ENCODE measurements at regions not wholly inside any gene's neighbourhood (a gene's known extent, or its start where the extent isn't known, plus 50 kb on each side); places are given as distances from the start of the nearest gene placed in this dataset.
"Not testable (repeated sequence)": the region's sequence is repeated elsewhere in the genome, so short reads cannot be mapped to it uniquely, and the experiment has no call there.

DNA sequence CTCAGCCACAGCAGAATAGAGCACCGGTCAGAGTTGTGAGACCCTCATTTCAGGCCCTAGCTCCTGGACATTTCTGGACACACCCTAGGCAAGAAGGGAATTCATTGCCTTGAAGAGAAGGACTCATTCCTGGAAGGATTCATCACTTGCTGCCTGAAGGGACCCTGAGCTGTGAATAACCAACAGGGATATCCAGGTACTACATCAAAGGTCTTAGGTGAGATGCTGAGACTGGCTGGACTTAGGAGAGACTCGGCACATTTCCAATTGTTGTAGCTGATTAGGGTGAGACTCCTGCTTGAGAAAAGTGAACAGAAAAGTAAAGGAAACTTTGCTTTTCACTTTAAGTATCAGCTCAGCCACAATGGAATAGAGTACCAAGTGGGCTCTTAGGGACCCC, 208.1 kb upstream of the CDKN2B start:
- Histone ChIP-seq H3K4me3 (IDR thresholded peaks at IDR 0.05; ENCODE audit: insufficient read depth, low read depth, low read length) (no peak overlapping the region), H4K20me1 (ENCODE audit: insufficient read depth) (no peaks in the 10 kb centered on the region), H3K9ac (no peak overlapping the region), H2AFZ (ENCODE audit: low read depth) (no peak overlapping the region), H3K4me2 (no peak overlapping the region), H3K4me1 (ENCODE audit: low read depth, poor library complexity, severe bottlenecking) (no peaks in the 10 kb centered on the region), H3K27ac (no peak overlapping the region), H3K36me3 (ENCODE audit: insufficient read depth) (no peaks in the 10 kb centered on the region), H3K27me3 (ENCODE audit: insufficient read depth, low read depth) (no peaks in the 10 kb centered on the region), H3K79me2 (ENCODE audit: insufficient read depth, low read depth) (no peaks in the 10 kb centered on the region)
- TF ChIP-seq, protein P1, sequence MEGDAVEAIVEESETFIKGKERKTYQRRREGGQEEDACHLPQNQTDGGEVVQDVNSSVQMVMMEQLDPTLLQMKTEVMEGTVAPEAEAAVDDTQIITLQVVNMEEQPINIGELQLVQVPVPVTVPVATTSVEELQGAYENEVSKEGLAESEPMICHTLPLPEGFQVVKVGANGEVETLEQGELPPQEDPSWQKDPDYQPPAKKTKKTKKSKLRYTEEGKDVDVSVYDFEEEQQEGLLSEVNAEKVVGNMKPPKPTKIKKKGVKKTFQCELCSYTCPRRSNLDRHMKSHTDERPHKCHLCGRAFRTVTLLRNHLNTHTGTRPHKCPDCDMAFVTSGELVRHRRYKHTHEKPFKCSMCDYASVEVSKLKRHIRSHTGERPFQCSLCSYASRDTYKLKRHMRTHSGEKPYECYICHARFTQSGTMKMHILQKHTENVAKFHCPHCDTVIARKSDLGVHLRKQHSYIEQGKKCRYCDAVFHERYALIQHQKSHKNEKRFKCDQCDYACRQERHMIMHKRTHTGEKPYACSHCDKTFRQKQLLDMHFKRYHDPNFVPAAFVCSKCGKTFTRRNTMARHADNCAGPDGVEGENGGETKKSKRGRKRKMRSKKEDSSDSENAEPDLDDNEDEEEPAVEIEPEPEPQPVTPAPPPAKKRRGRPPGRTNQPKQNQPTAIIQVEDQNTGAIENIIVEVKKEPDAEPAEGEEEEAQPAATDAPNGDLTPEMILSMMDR (conservative IDR thresholded peaks at IDR 0.05; ENCODE audit: low read depth, low read length): no peak

DNA sequence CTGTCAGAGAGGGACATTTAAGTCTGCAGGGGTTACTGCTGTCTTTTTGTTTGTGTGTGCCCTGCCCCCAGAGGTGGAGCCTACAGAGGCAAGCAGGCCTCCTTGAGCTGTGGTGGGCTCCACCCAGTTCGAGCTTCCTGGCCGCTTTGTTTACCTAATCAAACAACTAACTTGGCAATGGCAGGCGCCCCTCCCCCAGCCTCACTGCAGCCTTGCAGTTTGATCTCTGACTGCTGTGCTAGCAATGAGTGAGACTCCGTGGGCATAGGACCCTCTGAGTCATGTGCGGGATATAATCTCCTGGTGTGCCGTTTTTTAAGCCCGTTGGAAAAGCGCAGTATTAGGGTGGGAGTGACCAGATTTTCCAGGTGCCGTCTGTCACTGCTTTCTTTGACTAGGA, 216.8 kb upstream of the CDKN2B start:
- not testable (repeated sequence) for H3K9ac ChIP-seq; H3K36me3 ChIP-seq (ENCODE audit: insufficient read depth)

DNA sequence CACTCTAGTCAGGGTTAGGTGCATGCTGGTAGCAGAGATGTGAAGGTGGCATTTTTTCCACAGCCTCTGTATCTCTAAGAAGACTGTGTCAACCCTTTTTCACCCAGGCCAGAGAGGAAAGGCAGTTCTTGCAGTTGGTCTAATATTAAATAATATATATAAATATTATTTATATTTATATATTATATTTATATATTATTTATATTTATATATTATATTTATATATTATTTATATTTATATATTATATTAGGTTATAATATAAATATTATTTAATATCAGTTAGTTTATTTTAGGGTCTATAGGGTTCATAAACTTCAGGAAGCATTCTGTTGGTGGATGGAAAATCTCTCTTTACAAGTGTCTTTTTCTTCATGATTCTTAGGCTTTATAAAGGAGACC, 218.6 kb upstream of the DMRTA1 start:
- Histone ChIP-seq H3K79me2 (ENCODE audit: insufficient read depth, low read depth) (no peaks in the 10 kb centered on the region), H3K27me3 (ENCODE audit: insufficient read depth, low read depth) (no peaks in the 10 kb centered on the region), H3K4me2 (no peak overlapping the region), H3K4me3 (IDR thresholded peaks at IDR 0.05; ENCODE audit: insufficient read depth, low read depth, low read length) (no peak overlapping the region), H3K36me3 (ENCODE audit: insufficient read depth) (no peaks in the 10 kb centered on the region), H3K27ac (no peak overlapping the region), H4K20me1 (ENCODE audit: insufficient read depth) (no peaks in the 10 kb centered on the region), H3K4me1 (ENCODE audit: low read depth, poor library complexity, severe bottlenecking) (no peaks in the 10 kb centered on the region), H2AFZ (ENCODE audit: low read depth) (no peak overlapping the region), H3K9ac (no peak overlapping the region)
- TF ChIP-seq, protein P1 (conservative IDR thresholded peaks at IDR 0.05; ENCODE audit: low read depth, low read length): no peak

More for the DNA sequence above, 216.8 kb upstream of the CDKN2B start:
- not testable (repeated sequence) for H3K79me2 ChIP-seq (ENCODE audit: insufficient read depth, low read depth); H3K4me2 ChIP-seq; H3K27me3 ChIP-seq (ENCODE audit: insufficient read depth, low read depth); H4K20me1 ChIP-seq (ENCODE audit: insufficient read depth); H3K27ac ChIP-seq; H3K4me3 ChIP-seq (IDR thresholded peaks at IDR 0.05; ENCODE audit: insufficient read depth, low read depth, low read length); H3K4me1 ChIP-seq (ENCODE audit: low read depth, poor library complexity, severe bottlenecking); H2AFZ ChIP-seq (ENCODE audit: low read depth)

DNA sequence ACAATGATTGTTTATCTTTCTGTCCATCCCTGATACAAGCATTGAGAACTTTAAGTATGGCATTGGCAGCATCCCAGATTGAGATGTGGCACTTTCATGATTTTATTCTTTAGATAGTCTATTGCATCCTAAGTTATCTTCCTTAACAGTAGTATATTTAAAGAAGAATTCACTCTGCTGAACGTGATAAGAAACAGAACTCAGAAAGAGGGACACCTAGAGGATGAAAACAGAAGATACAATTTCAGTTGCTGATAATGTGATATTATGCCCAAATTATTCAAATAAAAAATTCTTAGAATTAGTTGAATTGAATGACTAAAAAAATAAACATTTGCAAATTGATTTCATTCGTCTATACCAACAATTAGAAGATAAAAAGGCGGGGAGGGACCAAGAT, 218.1 kb upstream of the DMRTA1 start:
- no peak overlapping the region for H3K9ac ChIP-seq
- no peaks in the 10 kb centered on the region for H4K20me1 ChIP-seq (ENCODE audit: insufficient read depth)
- no peaks in the 10 kb centered on the region for H3K27me3 ChIP-seq (ENCODE audit: insufficient read depth, low read depth)
- H3K36me3 ChIP-seq (ENCODE audit: insufficient read depth): no peaks in the 10 kb centered on the region
- no peak overlapping the region for H3K27ac ChIP-seq
- TF ChIP-seq, protein P1 (conservative IDR thresholded peaks at IDR 0.05; ENCODE audit: low read depth, low read length): peak; percentile 68
- H3K4me2 ChIP-seq: no peak overlapping the region
- no peak overlapping the region for H2AFZ ChIP-seq (ENCODE audit: low read depth)
- no peak overlapping the region for H3K4me3 ChIP-seq (IDR thresholded peaks at IDR 0.05; ENCODE audit: insufficient read depth, low read depth, low read length)
- H3K4me1 ChIP-seq (ENCODE audit: low read depth, poor library complexity, severe bottlenecking): no peaks in the 10 kb centered on the region
- H3K79me2 ChIP-seq (ENCODE audit: insufficient read depth, low read depth): no peaks in the 10 kb centered on the region

DNA sequence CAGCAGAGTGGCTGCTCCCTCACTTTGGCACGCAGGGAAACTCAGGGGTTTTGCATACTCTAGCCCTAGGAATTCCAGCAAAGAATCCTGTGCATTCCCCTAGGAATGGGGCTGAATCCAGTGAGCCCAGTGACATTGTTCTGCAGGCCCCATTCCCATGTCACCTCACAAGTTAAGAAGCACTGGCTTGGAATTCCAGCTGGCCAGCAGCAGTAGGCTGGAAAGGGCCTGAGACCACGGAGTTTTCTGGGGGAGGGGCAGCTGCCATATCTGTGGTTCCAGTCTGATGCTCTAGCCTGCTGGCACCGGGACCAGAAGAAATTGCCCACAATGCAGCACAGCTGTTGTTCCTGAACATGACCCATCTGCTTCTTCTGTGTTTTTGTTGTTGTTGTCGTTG, 217.6 kb upstream of the DMRTA1 start:
- TF ChIP-seq, protein P1 (conservative IDR thresholded peaks at IDR 0.05; ENCODE audit: low read depth, low read length): no peak
- Histone ChIP-seq H3K27me3 (ENCODE audit: insufficient read depth, low read depth) (no peaks in the 10 kb centered on the region), H3K4me1 (ENCODE audit: low read depth, poor library complexity, severe bottlenecking) (no peaks in the 10 kb centered on the region), H3K27ac (no peak overlapping the region), H3K36me3 (ENCODE audit: insufficient read depth) (no peaks in the 10 kb centered on the region), H3K4me2 (no peak overlapping the region), H3K4me3 (IDR thresholded peaks at IDR 0.05; ENCODE audit: insufficient read depth, low read depth, low read length) (no peak overlapping the region), H4K20me1 (ENCODE audit: insufficient read depth) (no peaks in the 10 kb centered on the region), H2AFZ (ENCODE audit: low read depth) (no peak overlapping the region), H3K9ac (no peak overlapping the region), H3K79me2 (ENCODE audit: insufficient read depth, low read depth) (no peaks in the 10 kb centered on the region)

DNA sequence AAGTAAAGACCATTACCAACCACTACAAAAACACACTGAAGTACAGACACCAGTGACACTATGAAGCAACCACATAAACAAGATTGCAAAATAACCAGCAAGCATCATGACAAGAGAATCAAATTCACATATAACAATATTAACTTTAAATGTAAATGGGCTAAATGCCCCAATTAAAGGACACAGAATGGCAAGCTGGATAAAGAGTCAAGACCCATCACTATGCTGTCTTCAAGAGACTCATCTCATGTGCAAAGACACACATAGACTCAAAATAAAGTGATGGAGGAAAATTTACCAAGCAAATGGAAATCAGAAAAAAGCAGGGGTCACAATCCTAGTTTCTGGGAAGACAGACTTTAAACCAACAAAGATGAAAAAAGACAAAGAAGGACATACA, 215.3 kb upstream of the DMRTA1 start:
- not testable (repeated sequence) for H2AFZ ChIP-seq (ENCODE audit: low read depth); H3K79me2 ChIP-seq (ENCODE audit: insufficient read depth, low read depth); H4K20me1 ChIP-seq (ENCODE audit: insufficient read depth); H3K36me3 ChIP-seq (ENCODE audit: insufficient read depth); H3K4me3 ChIP-seq (IDR thresholded peaks at IDR 0.05; ENCODE audit: insufficient read depth, low read depth, low read length); H3K4me2 ChIP-seq; H3K9ac ChIP-seq; H3K27ac ChIP-seq; H3K27me3 ChIP-seq (ENCODE audit: insufficient read depth, low read depth); H3K4me1 ChIP-seq (ENCODE audit: low read depth, poor library complexity, severe bottlenecking)
